ENCODE measurements at regions not wholly inside any gene's neighbourhood (a gene's known extent, or its start where the extent isn't known, plus 50 kb on each side); places are given as distances from the start of the nearest gene placed in this dataset.

DNA sequence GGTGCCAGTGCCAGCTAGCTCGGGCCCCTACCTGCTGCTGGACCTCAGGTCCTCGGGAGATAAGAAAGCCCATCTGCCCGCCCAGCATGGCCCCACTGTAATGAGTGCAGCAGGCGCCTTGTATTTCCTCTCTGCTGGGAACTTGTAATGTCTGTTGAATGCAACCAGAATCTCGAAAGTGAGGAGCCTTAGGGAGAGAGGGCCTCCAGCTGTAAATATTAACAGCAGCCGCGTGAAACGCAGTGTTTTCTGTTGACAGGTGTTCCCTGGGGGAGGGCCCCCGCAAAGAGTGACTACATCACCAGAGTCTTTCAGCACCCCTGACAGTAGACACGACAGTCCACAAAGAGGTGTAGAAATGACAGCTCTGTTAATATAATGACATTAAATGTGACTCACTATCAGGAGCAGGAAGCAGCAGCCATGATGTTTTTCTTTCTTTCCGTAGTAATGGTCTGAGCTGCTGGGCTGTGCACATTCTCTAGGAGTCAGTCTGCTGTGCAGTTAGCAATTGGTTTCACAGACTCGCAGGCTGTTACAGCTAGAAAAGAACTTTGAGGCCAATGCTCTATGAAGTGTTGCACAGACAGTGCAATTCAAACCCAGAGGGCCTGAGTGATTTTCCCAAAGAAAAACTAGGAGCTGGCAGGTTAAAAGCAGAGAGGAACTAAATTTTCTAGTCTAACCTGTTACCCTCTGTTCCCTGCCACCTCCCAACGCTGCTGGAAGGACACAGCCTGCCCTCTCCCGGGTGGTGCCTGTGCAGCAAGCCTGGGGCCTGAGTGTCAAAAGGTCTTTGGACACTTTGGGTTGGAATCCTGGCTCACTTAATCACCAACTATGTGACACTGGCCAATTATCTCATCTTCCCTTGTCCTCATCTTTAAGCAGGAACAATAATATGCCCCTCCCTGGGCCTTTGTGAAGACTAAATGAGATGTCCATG lies 58.6 kb upstream of the WASF3 start:
- H3K4me3 ChIP-seq (ENCODE audit: low read length in 2 of 2), result no peak overlapping the region
- H3K36me3 ChIP-seq (ENCODE audit: control insufficient read depth in 2 of 2, insufficient read depth in 2 of 2, low read length in 2 of 2), result no peaks in the 10 kb centered on the region
- H3K9ac ChIP-seq (ENCODE audit: low read length in 2 of 2), result no peak overlapping the region
- peaks cover 12% of the 10 kb centered on the region for H3K4me1 ChIP-seq (ENCODE audit: control insufficient read depth, insufficient read depth, low read length)
- no peaks in the 10 kb centered on the region for H3K27me3 ChIP-seq (ENCODE audit: control insufficient read depth in 1 of 2, insufficient read depth in 2 of 2, low read length in 2 of 2)
- no peaks in the 10 kb centered on the region for H3K9me3 ChIP-seq (ENCODE audit: control insufficient read depth in 2 of 2, low read length in 2 of 2)
- no peak overlapping the region for H3K27ac ChIP-seq (ENCODE audit: low read length)

DNA sequence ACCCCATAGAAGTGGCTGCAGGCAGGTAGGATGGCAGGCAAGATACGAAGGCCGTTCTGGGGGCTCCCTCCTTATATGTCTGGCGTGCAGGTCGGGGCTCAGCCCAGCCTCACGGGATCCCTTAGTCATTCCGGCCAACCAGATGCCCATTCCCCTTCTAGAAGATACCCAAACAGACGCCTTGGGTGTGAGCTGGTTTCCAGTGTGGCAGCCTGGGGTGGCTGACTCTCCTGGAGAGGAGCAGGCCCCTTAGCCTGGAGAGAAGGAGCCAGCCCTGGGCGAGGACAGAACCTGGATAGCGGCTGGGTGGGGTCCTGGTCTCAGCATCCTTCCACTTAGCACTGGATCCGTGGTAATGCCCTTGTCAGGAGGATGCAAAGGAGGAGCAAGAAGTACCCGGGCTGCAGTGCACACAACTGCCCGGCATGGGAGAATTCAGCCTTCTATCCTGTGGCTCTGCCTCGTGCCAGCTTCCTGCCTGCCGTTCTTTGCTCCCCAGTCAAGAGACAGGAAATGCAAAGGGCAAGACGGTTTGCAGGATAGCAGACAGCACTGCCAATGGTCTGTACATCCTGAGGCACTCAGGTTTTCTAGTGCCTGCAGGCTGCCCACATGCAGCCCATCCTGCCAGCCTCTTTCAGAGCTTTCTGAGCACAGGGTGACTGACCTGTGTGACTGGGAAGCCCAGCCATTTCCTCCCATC lies 56.7 kb upstream of the WASF3 start:
- H3K4me1 ChIP-seq (ENCODE audit: control insufficient read depth, insufficient read depth, low read length), result peaks cover 4% of the 10 kb centered on the region
- H3K27me3 ChIP-seq (ENCODE audit: control insufficient read depth in 1 of 2, insufficient read depth in 2 of 2, low read length in 2 of 2), result no peaks in the 10 kb centered on the region
- H3K9ac ChIP-seq (ENCODE audit: low read length in 2 of 2), result no peak overlapping the region
- H3K9me3 ChIP-seq (ENCODE audit: control insufficient read depth in 2 of 2, low read length in 2 of 2), result no peaks in the 10 kb centered on the region
- no peaks in the 10 kb centered on the region for H3K36me3 ChIP-seq (ENCODE audit: control insufficient read depth in 2 of 2, insufficient read depth in 2 of 2, low read length in 2 of 2)
- H3K27ac ChIP-seq (ENCODE audit: low read length), result no peak overlapping the region
- no peak overlapping the region for H3K4me3 ChIP-seq (ENCODE audit: low read length in 2 of 2)

DNA sequence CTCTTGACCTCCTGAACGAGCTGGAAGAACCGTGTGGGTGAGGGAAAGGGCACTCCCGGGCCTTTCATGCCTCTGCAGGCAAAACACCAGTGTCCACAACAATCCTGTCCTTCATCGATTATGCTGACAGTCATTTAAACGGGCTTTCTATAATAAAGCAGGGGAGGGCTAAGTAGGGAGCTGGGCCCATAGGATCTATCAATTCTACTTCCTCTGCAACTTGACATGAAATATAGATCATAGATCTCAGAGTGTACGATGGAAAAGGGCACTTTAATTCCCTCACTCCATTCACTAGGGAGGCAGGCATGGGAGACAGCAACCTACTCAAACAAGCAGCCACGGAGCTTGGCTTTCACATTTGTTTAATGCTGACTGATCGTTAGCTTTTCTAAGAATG lies 55.8 kb upstream of the WASF3 start:
- Histone ChIP-seq H3K9ac (ENCODE audit: low read length in 2 of 2) (no peak overlapping the region), H3K9me3 (ENCODE audit: control insufficient read depth in 2 of 2, low read length in 2 of 2) (no peaks in the 10 kb centered on the region), H3K36me3 (ENCODE audit: control insufficient read depth in 2 of 2, insufficient read depth in 2 of 2, low read length in 2 of 2) (no peaks in the 10 kb centered on the region), H3K4me3 (ENCODE audit: low read length in 2 of 2) (no peak overlapping the region), H3K4me1 (ENCODE audit: control insufficient read depth, insufficient read depth, low read length) (no peaks in the 10 kb centered on the region), H3K27ac (ENCODE audit: low read length) (no peak overlapping the region), H3K27me3 (ENCODE audit: control insufficient read depth in 1 of 2, insufficient read depth in 2 of 2, low read length in 2 of 2) (peaks cover 0 to 4% of the 10 kb centered on the region in 2 donors)

DNA sequence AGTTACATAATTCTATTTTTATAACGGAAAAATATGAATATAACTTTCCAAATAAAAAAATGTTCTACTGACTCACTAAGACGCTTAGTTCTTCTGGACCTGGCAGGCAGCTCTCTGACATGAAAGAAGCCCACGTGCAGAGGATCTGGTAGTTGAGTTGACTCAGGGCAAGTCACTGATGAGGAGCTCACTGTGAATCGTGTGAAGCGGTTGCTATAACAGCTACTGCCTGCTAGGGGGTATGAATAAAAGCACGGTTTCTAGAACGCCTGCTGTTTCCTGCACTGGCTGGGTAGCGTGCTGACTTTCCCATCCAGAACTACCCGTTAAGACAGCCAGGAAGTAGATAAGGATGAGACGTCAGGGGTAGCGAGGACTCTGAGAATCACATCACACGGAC lies 54.7 kb upstream of the WASF3 start:
- Histone ChIP-seq H3K4me3 (ENCODE audit: low read length in 2 of 2) (no peak overlapping the region), H3K27ac (ENCODE audit: low read length) (no peak overlapping the region), H3K9me3 (ENCODE audit: control insufficient read depth in 2 of 2, low read length in 2 of 2) (no peaks in the 10 kb centered on the region), H3K9ac (ENCODE audit: low read length in 2 of 2) (no peak overlapping the region), H3K36me3 (ENCODE audit: control insufficient read depth in 2 of 2, insufficient read depth in 2 of 2, low read length in 2 of 2) (no peaks in the 10 kb centered on the region), H3K4me1 (ENCODE audit: control insufficient read depth, insufficient read depth, low read length) (no peaks in the 10 kb centered on the region), H3K27me3 (ENCODE audit: control insufficient read depth in 1 of 2, insufficient read depth in 2 of 2, low read length in 2 of 2) (peaks cover 0 to 6% of the 10 kb centered on the region in 2 donors)

DNA sequence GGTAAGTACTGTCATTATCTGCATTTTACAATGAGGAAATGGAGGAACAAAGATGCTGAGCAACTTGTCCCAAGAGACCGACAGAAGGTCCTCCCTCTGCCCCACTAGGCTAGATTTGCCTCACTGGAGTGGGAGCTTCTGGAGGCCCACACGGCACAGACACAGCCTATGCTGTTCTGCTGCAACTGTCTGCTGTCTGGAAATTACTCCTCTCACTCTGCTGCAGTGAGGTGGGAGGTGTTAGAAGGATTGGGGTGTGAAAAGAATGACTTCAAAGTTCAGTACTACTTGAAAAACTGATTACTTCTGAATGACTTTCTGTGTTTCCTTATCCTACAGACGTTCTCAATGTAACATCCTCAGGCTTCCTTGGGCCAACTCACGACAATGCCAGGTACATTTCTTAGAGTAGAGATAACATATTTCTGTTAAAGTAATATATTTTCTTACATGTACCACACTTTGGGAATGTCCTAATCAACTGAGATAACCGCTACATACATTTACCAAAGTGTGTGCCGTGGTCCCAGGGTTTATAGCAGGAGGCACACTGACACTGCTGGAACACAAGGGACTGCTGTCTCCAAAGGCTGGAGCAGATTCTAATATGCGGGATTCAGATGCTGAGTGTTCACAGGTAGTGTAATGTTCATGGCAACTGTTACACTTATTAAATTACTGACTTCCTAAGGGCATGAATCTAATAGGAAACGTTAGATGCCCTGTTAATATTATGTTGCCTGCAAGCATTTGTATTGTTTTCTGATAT lies 53.5 kb upstream of the WASF3 start:
- no peak overlapping the region for H3K9ac ChIP-seq (ENCODE audit: low read length in 2 of 2)
- no peaks in the 10 kb centered on the region for H3K9me3 ChIP-seq (ENCODE audit: control insufficient read depth in 2 of 2, low read length in 2 of 2)
- H3K27ac ChIP-seq (ENCODE audit: low read length), result no peak overlapping the region
- no peak overlapping the region for H3K4me3 ChIP-seq (ENCODE audit: low read length in 2 of 2)
- no peaks in the 10 kb centered on the region for H3K36me3 ChIP-seq (ENCODE audit: control insufficient read depth in 2 of 2, insufficient read depth in 2 of 2, low read length in 2 of 2)
- no peaks in the 10 kb centered on the region for H3K4me1 ChIP-seq (ENCODE audit: control insufficient read depth, insufficient read depth, low read length)
- peaks cover 0 to 6% of the 10 kb centered on the region in 2 donors for H3K27me3 ChIP-seq (ENCODE audit: control insufficient read depth in 1 of 2, insufficient read depth in 2 of 2, low read length in 2 of 2)
